GM10847 (cell line): ENCODE measurements at regions not wholly inside any gene's neighbourhood (a gene's known extent, or its start where the extent isn't known, plus 50 kb on each side); places are given as distances from the start of the nearest gene placed in this dataset.

Experiments
- POLR2A ChIP-seq: IDR thresholded peaks from 2 replicates; pipeline ENCODE4 v1.6.1; 2011; ENCODE audit not compliant: insufficient read length; ENCODE audit errors: extremely low read depth

GRCh38 chr15:70262591-70263274, 165.0 kb upstream of the TLE3 start:
- no peak for TF ChIP-seq POLR2A

DNA sequence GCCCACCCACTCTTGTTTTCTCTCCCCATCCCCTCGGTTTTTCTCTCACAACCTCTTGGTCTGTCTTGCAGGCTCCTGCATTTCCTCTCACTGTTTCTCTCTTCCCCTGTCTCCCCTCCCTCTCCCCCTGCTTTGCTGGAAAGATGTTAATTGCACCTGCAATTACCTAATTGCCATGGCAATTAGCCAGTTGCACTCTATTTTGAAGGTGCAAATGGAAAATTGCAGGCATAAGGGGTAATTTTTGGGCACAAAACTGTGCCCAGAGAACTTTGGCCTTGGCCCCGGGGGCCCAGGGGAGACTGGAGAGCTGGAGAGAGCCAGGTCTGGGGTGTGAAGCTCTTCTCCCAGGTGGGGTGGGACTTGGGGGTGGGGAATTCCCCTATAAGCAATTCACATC, 164.5 kb upstream of the TLE3 start:
- no peak for TF ChIP-seq POLR2A

GRCh38 chr15:70261083-70261482, 163.4 kb upstream of the TLE3 start:
- TF ChIP-seq POLR2A = no peak

DNA sequence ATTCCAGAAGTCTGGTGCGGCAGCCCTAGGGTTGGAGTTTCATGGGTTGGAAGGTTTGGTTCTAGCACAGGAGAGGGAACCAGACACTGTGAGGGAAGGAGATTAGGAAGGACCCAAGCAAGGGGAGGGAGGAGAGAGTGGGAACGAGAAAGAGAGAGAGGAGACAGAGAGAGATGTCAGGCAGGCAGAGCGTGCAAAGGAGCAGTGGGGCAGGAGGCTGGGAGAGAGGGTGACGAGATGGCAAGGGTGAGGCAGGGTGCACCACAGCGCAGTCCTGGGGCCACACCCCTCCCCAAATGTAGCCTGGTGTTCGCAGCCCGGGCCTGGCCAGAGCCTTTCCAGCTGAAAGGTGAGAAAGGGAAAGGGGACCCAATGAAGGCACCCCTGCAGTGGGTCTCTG, 162.9 kb upstream of the TLE3 start:
- TF ChIP-seq POLR2A = no peak

GRCh38 chr15:70259640-70260508, 162.2 kb upstream of the TLE3 start:
- no peak for TF ChIP-seq POLR2A

GRCh38 chr15:70259028-70259424, 161.3 kb upstream of the TLE3 start:
- TF ChIP-seq POLR2A = no peak

GRCh38 chr15:70258369-70259027, 160.8 kb upstream of the TLE3 start:
- no peak for TF ChIP-seq POLR2A

GRCh38 chr15:70257573-70258248, 160.0 kb upstream of the TLE3 start:
- TF ChIP-seq POLR2A = no peak

GRCh38 chr15:70257047-70257446, 159.3 kb upstream of the TLE3 start:
- no peak for TF ChIP-seq POLR2A

GRCh38 chr15:70254311-70254869, 156.7 kb upstream of the TLE3 start:
- no peak for TF ChIP-seq POLR2A

- TF ChIP-seq POLR2A = no peak
Measured at GRCh38 chr15:70253461-70254156, 155.9 kb upstream of the TLE3 start.

GRCh38 chr15:70252951-70253320, 155.2 kb upstream of the TLE3 start:
- no peak for TF ChIP-seq POLR2A

DNA sequence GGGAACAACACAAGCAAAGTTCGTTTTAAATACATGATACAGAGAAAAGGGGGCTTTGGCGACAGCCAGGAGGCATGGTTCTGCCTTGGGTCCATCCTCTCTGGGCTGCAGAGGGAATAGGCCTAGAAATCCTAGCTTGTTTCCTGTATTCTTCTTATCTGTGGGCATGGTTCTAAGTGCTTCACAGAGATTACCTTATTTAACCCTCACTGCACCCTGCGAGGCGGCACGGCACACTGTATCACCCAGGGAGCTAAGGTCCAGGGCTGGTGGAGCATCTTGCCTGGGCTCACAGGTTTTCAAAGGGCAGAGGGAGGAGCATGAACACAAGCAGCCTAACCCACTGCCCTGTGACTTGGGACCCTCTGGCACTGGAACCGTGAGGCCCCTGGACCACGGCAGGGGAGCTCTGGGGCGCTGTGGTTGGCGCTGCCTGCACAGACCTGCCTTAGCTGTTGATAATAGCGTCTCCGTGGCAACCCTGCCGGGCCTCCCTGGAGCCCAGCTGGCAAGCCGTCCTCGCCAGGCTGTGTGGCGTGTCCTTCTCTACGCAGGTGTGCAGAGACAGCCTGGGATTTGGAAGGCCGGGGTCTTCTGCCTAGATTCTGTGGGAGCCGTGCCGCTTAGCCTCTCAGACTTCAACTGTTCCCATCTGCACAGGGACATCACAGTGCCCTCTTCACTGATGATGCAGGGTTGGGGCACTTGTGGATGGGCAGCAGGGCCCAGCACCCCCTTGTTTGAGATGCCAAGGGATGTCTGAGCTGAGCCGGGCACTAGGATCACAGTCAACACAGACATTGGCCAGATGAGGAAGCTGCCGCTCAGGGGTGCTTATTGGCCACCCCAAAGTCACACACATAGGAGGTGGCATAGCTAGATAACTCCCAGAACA, 154.6 kb upstream of the TLE3 start:
- no peak for TF ChIP-seq POLR2A
